ENCODE measurements at regions not wholly inside any gene's neighbourhood (a gene's known extent, or its start where the extent isn't known, plus 50 kb on each side); places are given as distances from the start of the nearest gene placed in this dataset.

GRCh38 chr2:60371681-60372080 is 181.8 kb downstream of the BCL11A start:
- no peak for DNase-seq
- Histone ChIP-seq H3K9me3 (ENCODE audit: insufficient read depth, low read depth) (no peaks in the 10 kb centered on the region), H4K20me1 (ENCODE audit: insufficient read depth) (no peaks in the 10 kb centered on the region; the same call in 1 of the 2 replicates), H3K9me2 (ENCODE audit: insufficient read depth) (no peaks in the 10 kb centered on the region), H2AFZ (no peak overlapping the region), H3K4me1 (replicated peaks; ENCODE audit: insufficient read depth) (no peaks in the 10 kb centered on the region), H3K4me3 (no peak overlapping the region), H3K27ac (no peak overlapping the region), H3K4me2 (no peak overlapping the region), H3K36me3 (ENCODE audit: low read depth) (no peaks in the 10 kb centered on the region), H3K27me3 (ENCODE audit: insufficient read depth, low read depth) (peaks cover 61% of the 10 kb centered on the region), H3K79me2 (ENCODE audit: low read depth) (no peaks in the 10 kb centered on the region), H3F3A (ENCODE audit: insufficient read depth, low read depth) (no peaks in the 10 kb centered on the region)
- POLR2A ChIA-PET (ENCODE audit: unreplicated experiment) = no interaction called here
- no TSS peak for BruUV-seq (replicated peaks)
- CTCF ChIA-PET = no interaction called here
- TF ChIP-seq CTCF (conservative IDR thresholded peaks at IDR 0.05) (no peak), EZH2 (IDR thresholded peaks at IDR 0.05; ENCODE audit: low read depth) (no peak)
- intact Hi-C loops (cut with micrococcal nuclease; ENCODE audit: unreplicated experiment) = no loop called here

GRCh38 chr2:60371219-60371618 is 182.2 kb downstream of the BCL11A start:
- Histone ChIP-seq H3K36me3 (ENCODE audit: low read depth) (no peaks in the 10 kb centered on the region), H3K4me2 (no peak overlapping the region), H3K79me2 (ENCODE audit: low read depth) (no peaks in the 10 kb centered on the region), H3F3A (ENCODE audit: insufficient read depth, low read depth) (no peaks in the 10 kb centered on the region), H3K4me3 (no peak overlapping the region), H4K20me1 (ENCODE audit: insufficient read depth) (no peaks in the 10 kb centered on the region; the same call in 1 of the 2 replicates), H2AFZ (no peak overlapping the region), H3K4me1 (replicated peaks; ENCODE audit: insufficient read depth) (no peaks in the 10 kb centered on the region), H3K27me3 (ENCODE audit: insufficient read depth, low read depth) (peaks cover 65% of the 10 kb centered on the region), H3K9me3 (ENCODE audit: insufficient read depth, low read depth) (no peaks in the 10 kb centered on the region), H3K27ac (no peak overlapping the region), H3K9me2 (ENCODE audit: insufficient read depth) (no peaks in the 10 kb centered on the region)
- DNase-seq = no peak
- TF ChIP-seq EZH2 (IDR thresholded peaks at IDR 0.05; ENCODE audit: low read depth) (no peak), CTCF (conservative IDR thresholded peaks at IDR 0.05) (no peak)
- intact Hi-C loops (cut with micrococcal nuclease; ENCODE audit: unreplicated experiment) = no loop called here
- POLR2A ChIA-PET (ENCODE audit: unreplicated experiment) = no interaction called here
- CTCF ChIA-PET = no interaction called here
- BruUV-seq (replicated peaks) = no TSS peak

- no peak overlapping the region for H2AFZ ChIP-seq
- no peak overlapping the region for H3K4me2 ChIP-seq
- H3K4me1 ChIP-seq (replicated peaks; ENCODE audit: insufficient read depth) = no peaks in the 10 kb centered on the region
- H3K27ac ChIP-seq = no peak overlapping the region
- H3K4me3 ChIP-seq = no peak overlapping the region
- H3K36me3 ChIP-seq (ENCODE audit: low read depth) = no peaks in the 10 kb centered on the region
- H4K20me1 ChIP-seq (ENCODE audit: insufficient read depth) = no peaks in the 10 kb centered on the region; the same call in 1 of the 2 replicates
- CTCF ChIA-PET = no interaction called here
- H3K79me2 ChIP-seq (ENCODE audit: low read depth) = no peaks in the 10 kb centered on the region
- no peak for TF ChIP-seq CTCF (conservative IDR thresholded peaks at IDR 0.05)
- no peak for TF ChIP-seq EZH2 (IDR thresholded peaks at IDR 0.05; ENCODE audit: low read depth)
- no peak for DNase-seq
- H3F3A ChIP-seq (ENCODE audit: insufficient read depth, low read depth) = no peaks in the 10 kb centered on the region
- H3K9me2 ChIP-seq (ENCODE audit: insufficient read depth) = no peaks in the 10 kb centered on the region
- BruUV-seq (replicated peaks) = no TSS peak
- peaks cover 69% of the 10 kb centered on the region for H3K27me3 ChIP-seq (ENCODE audit: insufficient read depth, low read depth)
- POLR2A ChIA-PET (ENCODE audit: unreplicated experiment) = no interaction called here
- H3K9me3 ChIP-seq (ENCODE audit: insufficient read depth, low read depth) = no peaks in the 10 kb centered on the region
- intact Hi-C loops (cut with micrococcal nuclease; ENCODE audit: unreplicated experiment) = no loop called here
These were observed 182.6 kb downstream of the BCL11A start for GRCh38 chr2:60370814-60371213.

All from PC-9 (cell line).